ENCODE measurements at regions not wholly inside any gene's neighbourhood (a gene's known extent, or its start where the extent isn't known, plus 50 kb on each side); places are given as distances from the start of the nearest gene placed in this dataset.

DNA sequence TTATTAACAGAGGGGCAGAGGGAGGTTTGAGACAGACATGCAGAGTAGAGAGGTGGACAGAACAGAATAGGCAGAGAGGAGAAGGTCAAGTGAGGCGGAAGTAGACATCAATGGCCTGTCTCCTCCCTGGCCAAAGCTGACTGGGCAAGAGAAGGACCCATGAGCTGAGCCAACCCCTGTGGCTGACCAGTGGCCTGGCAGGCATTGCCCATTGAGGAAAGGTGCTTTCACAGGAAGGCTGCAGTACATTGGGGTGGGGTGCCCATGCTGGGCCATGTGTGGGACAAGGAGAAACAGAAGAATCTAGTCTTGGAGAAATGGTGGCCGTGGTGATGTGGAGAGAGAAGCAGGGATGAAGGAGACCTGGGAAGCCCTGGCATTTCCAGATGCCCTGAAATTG, 76.0 kb downstream of the MYEOV start:
- TF ChIP-seq CTCF (IDR thresholded peaks at IDR 0.05) (no peak), POLR2A (IDR thresholded peaks at IDR 0.05) (no peak)

All from Peyer's patch (tissue), 4 donors.